Thymus (tissue), 11 donors: ENCODE measurements at regions not wholly inside any gene's neighbourhood (a gene's known extent, or its start where the extent isn't known, plus 50 kb on each side); places are given as distances from the start of the nearest gene placed in this dataset.

Experiments
- DNase-seq, 9 donors: peaks; one replicate each; pipeline ENCODE4 v3.0.0-alpha.2; 2013; ENCODE audit warnings: low spot score in 9 of 9, low read depth in 6 of 9, missing footprints in 1 of 9
- H3K27ac ChIP-seq, 2 donors: one replicate each; pipeline ENCODE4 v1.5.1; 2013; ENCODE audit warnings: control low read depth in 1 of 2, low read depth in 1 of 2, low read length in 1 of 2, mild to moderate bottlenecking in 1 of 2, moderate library complexity in 1 of 2
- H3K27me3 ChIP-seq, 2 donors: one replicate each; pipeline ENCODE4 v1.5.1; 2013; ENCODE audit warnings: low read length in 1 of 2; ENCODE audit not compliant: control insufficient read depth in 2 of 2, insufficient read depth in 1 of 2
- H3K36me3 ChIP-seq, 2 donors: one replicate each; pipeline ENCODE4 v1.5.1; 2013; ENCODE audit warnings: low read length in 1 of 2, mild to moderate bottlenecking in 1 of 2, moderate library complexity in 1 of 2; ENCODE audit not compliant: control insufficient read depth in 2 of 2, insufficient read depth in 2 of 2
- H3K4me1 ChIP-seq, 2 donors: one replicate each; pipeline ENCODE4 v1.5.1; 2013; ENCODE audit warnings: low read length in 2 of 2; ENCODE audit not compliant: control insufficient read depth in 2 of 2, insufficient read depth in 2 of 2
- H3K4me3 ChIP-seq, 2 donors: one replicate each; pipeline ENCODE4 v1.5.1; 2013; ENCODE audit warnings: low read length in 2 of 2, control low read depth in 1 of 2, mild to moderate bottlenecking in 1 of 2
- H3K9me3 ChIP-seq, 2 donors: one replicate each; pipeline ENCODE4 v1.5.1; 2013; ENCODE audit warnings: low read length in 1 of 2, mild to moderate bottlenecking in 1 of 2; ENCODE audit not compliant: control insufficient read depth in 2 of 2, insufficient read depth in 1 of 2
- WGBS: extraction: QIAGEN DNeasy Blood & Tissue Kit; methylation state at CpG from one replicate; pipeline ENCODE4 v1.1.7; 2013; 5-methylcytosine and 5-hydroxymethylcytosine counted together
- donor health status: healthy.

DNA sequence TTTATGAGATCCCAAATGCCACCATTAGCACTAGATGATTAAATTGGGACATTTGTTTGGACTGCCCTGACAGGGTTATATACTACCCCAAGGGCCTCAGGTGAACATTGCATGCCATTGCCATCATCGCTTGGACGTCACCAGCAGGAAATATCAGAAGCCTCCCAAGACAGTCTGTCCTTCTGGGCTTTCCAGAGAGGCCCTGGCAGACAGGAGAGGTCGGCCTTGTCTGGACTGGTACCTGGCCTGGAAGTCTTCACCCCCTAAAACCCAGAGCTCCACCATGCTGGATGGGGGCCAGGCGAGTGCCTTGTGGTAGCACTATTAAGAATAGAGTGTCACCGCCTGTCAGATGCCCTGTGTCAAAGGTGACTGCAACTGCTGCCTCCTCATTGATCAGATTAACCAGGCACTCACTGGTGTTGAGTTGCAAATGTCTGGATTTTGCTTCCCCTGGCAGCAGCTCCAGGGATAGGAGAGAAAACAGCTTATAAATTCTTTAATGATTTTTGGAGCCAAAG, 324.1 kb upstream of the RASGRP1 start:
- no peaks in the 10 kb centered on the region for H3K4me1 ChIP-seq
- no peaks in the 10 kb centered on the region for H3K36me3 ChIP-seq
- H3K9me3 ChIP-seq, result no peaks in the 10 kb centered on the region
- H3K27me3 ChIP-seq, result no peaks in the 10 kb centered on the region
- H3K4me3 ChIP-seq, result no peak overlapping the region
- DNase-seq, result no peak
- 96% methylated on average over 5 of the region's 5 CpGs for WGBS
- no peak overlapping the region for H3K27ac ChIP-seq

- DNase-seq, result no peak
- Histone ChIP-seq H3K4me3 (no peak overlapping the region), H3K27me3 (no peaks in the 10 kb centered on the region), H3K9me3 (no peaks in the 10 kb centered on the region), H3K27ac (no peak overlapping the region), H3K4me1 (no peaks in the 10 kb centered on the region), H3K36me3 (no peaks in the 10 kb centered on the region)
- 98% methylated on average over 3 of the region's 3 CpGs for WGBS
Observed at GRCh38 chr15:38890194-38890593, 325.6 kb upstream of the RASGRP1 start.

DNA sequence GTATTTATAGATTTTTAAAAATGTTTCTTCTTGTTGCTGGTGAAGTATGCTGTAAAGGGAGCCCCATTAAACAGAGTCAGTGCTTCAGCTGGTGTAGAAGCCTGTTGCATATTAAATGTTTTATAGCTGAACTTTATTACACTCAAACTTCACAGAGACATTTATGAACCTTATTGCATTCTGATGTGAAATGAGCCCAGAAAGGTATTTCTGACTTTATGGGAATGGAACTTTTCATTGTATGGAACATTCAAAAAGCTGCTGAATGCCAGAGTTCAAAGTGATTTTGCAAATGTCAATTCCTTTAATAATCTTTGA, 329.3 kb upstream of the RASGRP1 start:
- H3K4me3 ChIP-seq, result no peak overlapping the region
- no peaks in the 10 kb centered on the region for H3K4me1 ChIP-seq
- no peaks in the 10 kb centered on the region for H3K9me3 ChIP-seq
- no peak for DNase-seq
- H3K36me3 ChIP-seq, result no peaks in the 10 kb centered on the region
- no peaks in the 10 kb centered on the region for H3K27me3 ChIP-seq
- H3K27ac ChIP-seq, result no peak overlapping the region

DNA sequence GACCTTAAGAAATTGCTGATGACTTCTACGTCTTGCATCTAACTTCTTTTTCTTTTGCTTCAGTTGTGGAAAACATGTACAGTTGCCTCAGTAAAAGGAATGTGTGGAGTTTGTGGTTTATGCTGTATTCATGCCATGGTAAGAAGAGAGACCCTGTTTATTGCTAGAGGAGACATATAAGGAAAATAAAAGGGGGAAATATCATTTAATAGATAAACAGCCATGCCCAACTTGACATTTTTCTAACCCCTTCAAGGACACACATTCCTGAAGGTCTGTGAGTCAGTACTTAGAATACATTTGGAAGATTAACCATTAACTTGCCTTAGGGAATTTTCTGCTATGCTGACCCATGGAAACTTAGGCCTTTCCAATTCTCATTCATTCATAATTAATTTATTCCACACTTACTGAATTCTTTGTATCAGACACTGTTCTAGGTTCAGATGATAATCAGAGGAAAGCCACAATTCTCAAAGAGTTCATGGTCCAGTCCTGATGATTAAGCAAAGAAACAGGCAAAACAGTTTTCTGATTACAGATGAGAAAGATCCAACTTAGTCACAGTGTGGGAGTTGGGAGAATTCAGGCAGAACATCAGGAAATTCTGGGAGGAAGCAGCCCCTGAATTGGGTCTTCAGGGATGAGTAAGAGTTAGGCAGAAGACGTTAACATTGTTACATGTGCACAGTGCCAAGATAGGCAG, 329.8 kb upstream of the RASGRP1 start:
- Histone ChIP-seq H3K4me1 (no peaks in the 10 kb centered on the region), H3K36me3 (no peaks in the 10 kb centered on the region), H3K27me3 (no peaks in the 10 kb centered on the region), H3K9me3 (no peaks in the 10 kb centered on the region), H3K27ac (no peak overlapping the region), H3K4me3 (no peak overlapping the region)
- 91% methylated on average over 2 of the region's 2 CpGs for WGBS
- no peak for DNase-seq

- no peaks in the 10 kb centered on the region for H3K27me3 ChIP-seq
- no peak overlapping the region for H3K27ac ChIP-seq
- no peaks in the 10 kb centered on the region for H3K9me3 ChIP-seq
- no peaks in the 10 kb centered on the region for H3K4me1 ChIP-seq
- WGBS, result 94% methylated on average over 5 of the region's 5 CpGs
- H3K36me3 ChIP-seq, result no peaks in the 10 kb centered on the region
- no peak for DNase-seq
- no peak overlapping the region for H3K4me3 ChIP-seq
Observed at GRCh38 chr15:38895326-38896255, 331.0 kb upstream of the RASGRP1 start.

DNA sequence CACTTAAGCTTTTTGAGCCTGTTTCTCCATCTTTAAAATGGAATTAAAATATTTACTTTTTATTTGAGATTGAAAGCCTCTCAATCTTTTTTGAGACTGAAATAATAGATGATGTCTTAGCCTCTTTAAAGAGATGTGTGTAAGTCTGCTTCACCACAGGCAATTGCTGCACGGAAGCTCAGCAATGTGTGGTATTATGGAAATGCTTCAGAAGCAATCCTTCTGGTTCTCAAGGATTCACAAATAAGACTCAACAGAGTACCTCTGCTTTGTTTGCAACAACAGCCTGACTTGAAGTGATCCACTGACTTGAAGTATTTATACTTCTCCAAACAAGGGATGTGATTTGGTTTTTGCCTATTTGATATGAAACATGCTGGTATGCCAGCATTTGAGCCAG, 332.0 kb upstream of the RASGRP1 start:
- WGBS, result 99% methylated on average over 1 of the region's 1 CpG
- Histone ChIP-seq H3K4me1 (no peaks in the 10 kb centered on the region), H3K9me3 (no peaks in the 10 kb centered on the region), H3K27ac (no peak overlapping the region), H3K27me3 (no peaks in the 10 kb centered on the region), H3K4me3 (no peak overlapping the region), H3K36me3 (no peaks in the 10 kb centered on the region)
- DNase-seq, result no peak

GRCh38 chr15:38897551-38897950, 332.9 kb upstream of the RASGRP1 start:
- Histone ChIP-seq H3K27ac (no peak overlapping the region), H3K4me1 (no peaks in the 10 kb centered on the region), H3K36me3 (no peaks in the 10 kb centered on the region), H3K27me3 (no peaks in the 10 kb centered on the region), H3K9me3 (no peaks in the 10 kb centered on the region), H3K4me3 (no peak overlapping the region)
- WGBS, result 40% methylated on average over 1 of the region's 1 CpG
- no peak for DNase-seq

DNA sequence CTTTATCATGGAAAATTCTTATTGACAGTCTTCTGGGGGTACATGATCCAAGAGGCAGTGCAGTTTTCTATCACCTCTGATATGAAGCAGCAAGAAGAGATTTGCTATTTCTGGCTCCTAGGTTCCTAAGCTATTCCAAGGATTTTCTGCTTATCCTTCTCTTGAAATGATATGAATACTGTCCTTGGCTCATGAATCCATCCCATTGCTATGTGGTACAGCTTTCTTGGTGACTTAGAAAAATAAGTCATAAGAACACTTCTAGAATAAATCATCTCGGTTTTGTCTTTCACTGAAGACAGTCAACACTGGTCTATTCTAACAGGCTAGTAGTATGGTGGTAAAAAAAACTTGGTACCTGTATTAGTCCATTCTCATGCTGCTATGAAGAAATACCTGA, 333.6 kb upstream of the RASGRP1 start:
- DNase-seq, result no peak
- WGBS, result 94% methylated on average over 1 of the region's 1 CpG
- H3K4me3 ChIP-seq, result no peak overlapping the region
- H3K4me1 ChIP-seq, result no peaks in the 10 kb centered on the region
- H3K27me3 ChIP-seq, result no peaks in the 10 kb centered on the region
- H3K9me3 ChIP-seq, result no peaks in the 10 kb centered on the region
- no peak overlapping the region for H3K27ac ChIP-seq
- no peaks in the 10 kb centered on the region for H3K36me3 ChIP-seq

DNA sequence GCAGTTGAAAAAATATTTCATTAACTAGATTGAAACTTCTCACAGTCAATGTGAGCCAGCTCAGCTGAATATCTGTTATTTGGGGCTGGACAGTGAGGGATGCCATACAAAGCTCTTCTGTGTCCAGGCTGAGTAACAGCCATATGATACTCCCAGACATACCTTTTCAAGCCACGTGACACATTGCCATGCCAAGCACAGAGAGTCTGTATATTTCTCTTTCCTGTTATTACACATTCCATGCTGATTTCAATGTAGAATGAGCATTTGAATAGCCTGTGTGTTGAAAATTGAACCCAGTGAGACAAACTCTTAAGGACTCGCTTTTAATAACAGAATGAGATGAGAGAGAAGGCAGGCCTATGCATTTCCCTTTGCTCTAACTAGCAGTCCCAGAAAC, 334.7 kb upstream of the RASGRP1 start:
- Histone ChIP-seq H3K4me3 (no peak overlapping the region), H3K36me3 (no peaks in the 10 kb centered on the region), H3K4me1 (no peaks in the 10 kb centered on the region), H3K27me3 (no peaks in the 10 kb centered on the region), H3K9me3 (no peaks in the 10 kb centered on the region), H3K27ac (no peak overlapping the region)
- no peak for DNase-seq
- 94% methylated on average over 2 of the region's 2 CpGs for WGBS
